NCI-H510A treated with DMSO at 0.1 percent for 48 hours (cell line): ENCODE measurements at regions not wholly inside any gene's neighbourhood (a gene's known extent, or its start where the extent isn't known, plus 50 kb on each side); places are given as distances from the start of the nearest gene placed in this dataset.
"Not testable (repeated sequence)": the region's sequence is repeated elsewhere in the genome, so short reads cannot be mapped to it uniquely, and the experiment has no call there.

ENCODE experiments used
- DNase-seq: peaks from one replicate; lab custom pipeline; 2025; lab: John Stamatoyannopoulos, UW

GRCh38 chr5:142405814-142406395 lies 81.1 kb upstream of the SPRY4 start:
- no peak for DNase-seq

- DNase-seq, result no peak
These were observed 80.2 kb upstream of the SPRY4 start for GRCh38 chr5:142405023-142405422.

GRCh38 chr5:142404046-142404477 lies 79.2 kb upstream of the SPRY4 start:
- DNase-seq, result peak; percentile 58

GRCh38 chr5:142403583-142403982 lies 78.8 kb upstream of the SPRY4 start:
- DNase-seq, result peak; percentile 61

- no peak for DNase-seq
These were observed 78.0 kb upstream of the SPRY4 start for GRCh38 chr5:142402752-142403318.

GRCh38 chr5:142400415-142400814 lies 75.6 kb upstream of the SPRY4 start:
- no peak for DNase-seq

- DNase-seq, result no peak
These were observed 75.1 kb upstream of the SPRY4 start for GRCh38 chr5:142399891-142400290.

- DNase-seq, result no peak
These were observed 73.9 kb upstream of the SPRY4 start for GRCh38 chr5:142398730-142399055.

- DNase-seq, result not testable (repeated sequence)
These were observed 73.3 kb upstream of the SPRY4 start for GRCh38 chr5:142398011-142398729.

GRCh38 chr5:142397178-142397577 lies 72.4 kb upstream of the SPRY4 start:
- no peak for DNase-seq

- no peak for DNase-seq
These were observed 71.7 kb upstream of the SPRY4 start for GRCh38 chr5:142396436-142397038.

GRCh38 chr5:142395334-142395733 lies 70.5 kb upstream of the SPRY4 start:
- no peak for DNase-seq

GRCh38 chr5:142391058-142391845 lies 66.4 kb upstream of the SPRY4 start:
- no peak for DNase-seq

GRCh38 chr5:142390334-142390733 lies 65.5 kb upstream of the SPRY4 start:
- no peak for DNase-seq

- no peak for DNase-seq
These were observed 63.9 kb upstream of the SPRY4 start for GRCh38 chr5:142388696-142389095.

GRCh38 chr5:142387024-142387682 lies 62.3 kb upstream of the SPRY4 start:
- no peak for DNase-seq

- DNase-seq, result peak; percentile 42
These were observed 61.6 kb upstream of the SPRY4 start for GRCh38 chr5:142386137-142387023.

- DNase-seq, result no peak
These were observed 60.4 kb upstream of the SPRY4 start for GRCh38 chr5:142385194-142385593.

- no peak for DNase-seq
These were observed 59.2 kb upstream of the SPRY4 start for GRCh38 chr5:142384014-142384413.

- DNase-seq, result no peak
These were observed 57.4 kb upstream of the SPRY4 start for GRCh38 chr5:142382186-142382585.
